Adrenal gland (tissue), 5 donors: ENCODE measurements at regions not wholly inside any gene's neighbourhood (a gene's known extent, or its start where the extent isn't known, plus 50 kb on each side); places are given as distances from the start of the nearest gene placed in this dataset.

Experiments
- POLR2A ChIP-seq, 2 donors: fragments of 450-650 bp; IDR thresholded peaks; one replicate each; pipeline ENCODE4 v1.6.1; 2017; ENCODE audit warnings: antibody characterized with exemption in 2 of 2, mild to moderate bottlenecking in 2 of 2, moderate library complexity in 1 of 2
- TF ChIP-seq, protein P1 (sequence below), 6 experiments: fragments of 450-650 bp in 4 of 6; fragments of 200-600 bp in 2 of 6; sonication (generic) in 1 of 6; IDR thresholded peaks; 1 replicate in 5 of 6; 2 replicates in 1 of 6; pipeline versions ENCODE4 v1.5.1 to v1.8.0; 2016 to 2021; ENCODE audit warnings: antibody characterized with exemption in 6 of 6, mild to moderate bottlenecking in 2 of 6, moderate library complexity in 1 of 6
- donor health status: DM: no; HTN: no; CAD: no.

DNA sequence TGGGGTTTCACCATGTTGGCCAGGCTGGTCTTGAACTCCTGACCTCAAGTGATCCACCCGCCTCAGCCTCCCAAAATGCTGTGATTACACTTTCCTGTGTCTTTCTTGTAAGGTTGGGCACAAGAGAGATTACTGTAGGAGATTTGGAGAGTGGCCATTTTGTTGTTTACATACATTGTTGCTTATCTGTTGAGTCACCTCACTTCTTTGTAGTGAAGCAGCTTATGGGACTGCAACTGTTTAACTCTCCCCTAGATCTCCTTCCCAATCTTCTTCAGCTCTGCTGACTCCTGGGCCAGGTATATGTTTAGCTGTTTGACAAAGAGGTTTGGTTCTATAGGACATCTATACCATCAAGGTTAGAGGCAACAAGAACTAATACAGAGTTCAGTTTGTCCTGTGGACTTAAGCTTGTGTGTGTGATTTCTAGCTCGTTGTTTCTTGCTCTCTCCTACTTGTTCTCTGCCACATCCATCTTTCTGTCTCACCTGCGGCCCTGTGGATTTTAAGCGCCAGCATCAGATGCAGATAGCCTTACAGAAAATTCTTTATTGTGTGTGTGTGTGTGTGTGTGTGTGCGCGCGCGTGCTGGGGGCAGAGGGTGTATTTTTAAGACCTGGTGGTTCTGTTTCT, 95.4 kb downstream of the HAUS1 start:
- TF ChIP-seq, protein P1, sequence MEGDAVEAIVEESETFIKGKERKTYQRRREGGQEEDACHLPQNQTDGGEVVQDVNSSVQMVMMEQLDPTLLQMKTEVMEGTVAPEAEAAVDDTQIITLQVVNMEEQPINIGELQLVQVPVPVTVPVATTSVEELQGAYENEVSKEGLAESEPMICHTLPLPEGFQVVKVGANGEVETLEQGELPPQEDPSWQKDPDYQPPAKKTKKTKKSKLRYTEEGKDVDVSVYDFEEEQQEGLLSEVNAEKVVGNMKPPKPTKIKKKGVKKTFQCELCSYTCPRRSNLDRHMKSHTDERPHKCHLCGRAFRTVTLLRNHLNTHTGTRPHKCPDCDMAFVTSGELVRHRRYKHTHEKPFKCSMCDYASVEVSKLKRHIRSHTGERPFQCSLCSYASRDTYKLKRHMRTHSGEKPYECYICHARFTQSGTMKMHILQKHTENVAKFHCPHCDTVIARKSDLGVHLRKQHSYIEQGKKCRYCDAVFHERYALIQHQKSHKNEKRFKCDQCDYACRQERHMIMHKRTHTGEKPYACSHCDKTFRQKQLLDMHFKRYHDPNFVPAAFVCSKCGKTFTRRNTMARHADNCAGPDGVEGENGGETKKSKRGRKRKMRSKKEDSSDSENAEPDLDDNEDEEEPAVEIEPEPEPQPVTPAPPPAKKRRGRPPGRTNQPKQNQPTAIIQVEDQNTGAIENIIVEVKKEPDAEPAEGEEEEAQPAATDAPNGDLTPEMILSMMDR (IDR thresholded peaks at IDR 0.05), result no peak
- TF ChIP-seq POLR2A (IDR thresholded peaks at IDR 0.05), result no peak
